ENCODE measurements at regions not wholly inside any gene's neighbourhood (a gene's known extent, or its start where the extent isn't known, plus 50 kb on each side); places are given as distances from the start of the nearest gene placed in this dataset.

- TF ChIP-seq, protein P1, sequence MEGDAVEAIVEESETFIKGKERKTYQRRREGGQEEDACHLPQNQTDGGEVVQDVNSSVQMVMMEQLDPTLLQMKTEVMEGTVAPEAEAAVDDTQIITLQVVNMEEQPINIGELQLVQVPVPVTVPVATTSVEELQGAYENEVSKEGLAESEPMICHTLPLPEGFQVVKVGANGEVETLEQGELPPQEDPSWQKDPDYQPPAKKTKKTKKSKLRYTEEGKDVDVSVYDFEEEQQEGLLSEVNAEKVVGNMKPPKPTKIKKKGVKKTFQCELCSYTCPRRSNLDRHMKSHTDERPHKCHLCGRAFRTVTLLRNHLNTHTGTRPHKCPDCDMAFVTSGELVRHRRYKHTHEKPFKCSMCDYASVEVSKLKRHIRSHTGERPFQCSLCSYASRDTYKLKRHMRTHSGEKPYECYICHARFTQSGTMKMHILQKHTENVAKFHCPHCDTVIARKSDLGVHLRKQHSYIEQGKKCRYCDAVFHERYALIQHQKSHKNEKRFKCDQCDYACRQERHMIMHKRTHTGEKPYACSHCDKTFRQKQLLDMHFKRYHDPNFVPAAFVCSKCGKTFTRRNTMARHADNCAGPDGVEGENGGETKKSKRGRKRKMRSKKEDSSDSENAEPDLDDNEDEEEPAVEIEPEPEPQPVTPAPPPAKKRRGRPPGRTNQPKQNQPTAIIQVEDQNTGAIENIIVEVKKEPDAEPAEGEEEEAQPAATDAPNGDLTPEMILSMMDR (IDR thresholded peaks at IDR 0.05) = no peak
- no peak for TF ChIP-seq POLR2A (IDR thresholded peaks at IDR 0.05)
These were observed 248.8 kb upstream of the PBX1 start for GRCh38 chr1:164310166-164310565.

Data from upper lobe of left lung (tissue), 4 donors.